ENCODE measurements at regions not wholly inside any gene's neighbourhood (a gene's known extent, or its start where the extent isn't known, plus 50 kb on each side); places are given as distances from the start of the nearest gene placed in this dataset.
"Not testable (repeated sequence)": the region's sequence is repeated elsewhere in the genome, so short reads cannot be mapped to it uniquely, and the experiment has no call there.

- Histone ChIP-seq H3K27ac (no peak overlapping the region), H3K36me3 (no peaks in the 10 kb centered on the region), H3K27me3 (no peaks in the 10 kb centered on the region), H3K4me1 (no peaks in the 10 kb centered on the region), H3K9me3 (no peaks in the 10 kb centered on the region), H3K4me3 (no peak overlapping the region)
- DNase-seq: no peak
- TF ChIP-seq POLR2A (IDR thresholded peaks at IDR 0.05): no peak
- TF ChIP-seq CTCF (IDR thresholded peaks at IDR 0.05): no peak
Observed at GRCh38 chr3:95522449-95522848, 1291.9 kb upstream of the EPHA6 start.

GRCh38 chr3:95539950-95540483, 1274.4 kb upstream of the EPHA6 start:
- no peak for DNase-seq
- no peaks in the 10 kb centered on the region for H3K4me1 ChIP-seq

GRCh38 chr3:95565502-95565901, 1248.9 kb upstream of the EPHA6 start:
- TF ChIP-seq POLR2A (IDR thresholded peaks at IDR 0.05): no peak
- no peak for TF ChIP-seq CTCF (IDR thresholded peaks at IDR 0.05)
- Histone ChIP-seq H3K4me1 (no peaks in the 10 kb centered on the region), H3K9me3 (peaks cover 0 to 5% (median 0%) of the 10 kb centered on the region in 4 donors), H3K27ac (no peak overlapping the region), H3K4me3 (no peak overlapping the region), H3K36me3 (no peaks in the 10 kb centered on the region), H3K27me3 (no peaks in the 10 kb centered on the region)
- no peak for DNase-seq

More at GRCh38 chr3:95539950-95540483, 1274.4 kb upstream of the EPHA6 start:
- no peaks in the 10 kb centered on the region for H3K9me3 ChIP-seq
- H3K27me3 ChIP-seq: no peaks in the 10 kb centered on the region
- H3K36me3 ChIP-seq: no peaks in the 10 kb centered on the region
- TF ChIP-seq CTCF (IDR thresholded peaks at IDR 0.05): no peak
- no peak for TF ChIP-seq POLR2A (IDR thresholded peaks at IDR 0.05)
- no peak overlapping the region for H3K4me3 ChIP-seq
- no peak overlapping the region for H3K27ac ChIP-seq

- no peak overlapping the region for H3K4me3 ChIP-seq
- TF ChIP-seq POLR2A (IDR thresholded peaks at IDR 0.05) (no peak), CTCF (IDR thresholded peaks at IDR 0.05) (no peak)
- H3K36me3 ChIP-seq: no peaks in the 10 kb centered on the region
- H3K27ac ChIP-seq: no peak overlapping the region
- no peaks in the 10 kb centered on the region for H3K4me1 ChIP-seq
- H3K9me3 ChIP-seq: peaks cover 0 to 5% (median 0%) of the 10 kb centered on the region in 4 donors
- no peaks in the 10 kb centered on the region for H3K27me3 ChIP-seq
- DNase-seq: peak in 1 of 3 donors; percentile 37
Observed at GRCh38 chr3:95567346-95567745, 1247.0 kb upstream of the EPHA6 start.

- TF ChIP-seq CTCF (IDR thresholded peaks at IDR 0.05): no peak
- TF ChIP-seq POLR2A (IDR thresholded peaks at IDR 0.05): no peak
- no peak for DNase-seq
- H3K27ac ChIP-seq: no peak overlapping the region
- H3K4me3 ChIP-seq: no peak overlapping the region
- H3K27me3 ChIP-seq: no peaks in the 10 kb centered on the region
- no peaks in the 10 kb centered on the region for H3K9me3 ChIP-seq
- no peaks in the 10 kb centered on the region for H3K4me1 ChIP-seq
- no peaks in the 10 kb centered on the region for H3K36me3 ChIP-seq
Observed at GRCh38 chr3:95586754-95587153, 1227.6 kb upstream of the EPHA6 start.

GRCh38 chr3:95587641-95588040, 1226.8 kb upstream of the EPHA6 start:
- not testable (repeated sequence) for H3K9me3 ChIP-seq, H3K36me3 ChIP-seq, H3K4me3 ChIP-seq, H3K27ac ChIP-seq, DNase-seq, H3K27me3 ChIP-seq, H3K4me1 ChIP-seq
